Mammary epithelial cell (primary cell): ENCODE measurements at regions not wholly inside any gene's neighbourhood (a gene's known extent, or its start where the extent isn't known, plus 50 kb on each side); places are given as distances from the start of the nearest gene placed in this dataset.

ENCODE experiments used
- CTCF ChIP-seq, 2 donors: IDR thresholded peaks in 1 of 2; conservative IDR thresholded peaks in 1 of 2; 2 replicates each; pipeline ENCODE4 v1.5.1; 2011 to 2012; ENCODE audit warnings: inconsistent platforms in 2 of 2, low read length in 2 of 2, mild to moderate bottlenecking in 2 of 2, control low read depth in 1 of 2, low read depth in 1 of 2; ENCODE audit not compliant: insufficient read depth in 1 of 2; ENCODE audit errors: extremely low read depth in 1 of 2
- EZH2 ChIP-seq: IDR thresholded peaks from 2 replicates; pipeline ENCODE4 v1.6.1; 2012; ENCODE audit warnings: low read length, inconsistent platforms, borderline replicate concordance

- TF ChIP-seq CTCF (conservative IDR thresholded peaks at IDR 0.05 in 1 of 2, IDR thresholded peaks at IDR 0.05 in 1 of 2; ENCODE audit: extremely low read depth in 1 of 2, insufficient read depth in 1 of 2, low read depth in 1 of 2, low read length in 2 of 2) (no peak), EZH2 (no peak)
Observed at GRCh38 chr2:15043336-15044058, 411.0 kb downstream of the LRATD1 start.
